GM23338 (cell line): ENCODE measurements at regions not wholly inside any gene's neighbourhood (a gene's known extent, or its start where the extent isn't known, plus 50 kb on each side); places are given as distances from the start of the nearest gene placed in this dataset.

Experiments used
- ATAC-seq: fragments of 200-7000 bp; cut with Tn5 transposase; 3 replicates; pipeline ENCODE4 v1.9.1; 2020
- DNase-seq: peaks from one replicate; pipeline ENCODE4 v3.0.0-alpha.2; 2015; ENCODE audit warnings: low spot score
- H2AFZ ChIP-seq: fragments of 200-600 bp; sonication (generic); 2 replicates; pipeline ENCODE4 v1.8.0; 2016; ENCODE audit warnings: antibody characterized with exemption, mild to moderate bottlenecking, moderate library complexity
- H3F3A ChIP-seq: fragments of 200-600 bp; sonication (generic); replicated peaks from 2 replicates; pipeline ENCODE4 v1.8.0; 2017; ENCODE audit warnings: antibody characterized with exemption, mixed run types, low read depth
- H3K27ac ChIP-seq: fragments of 200-600 bp; sonication (generic); 2 replicates; pipeline ENCODE4 v1.6.1; 2016; ENCODE audit warnings: low read depth
- H3K27me3 ChIP-seq: fragments of 200-600 bp; sonication (generic); 2 replicates; pipeline ENCODE4 v1.8.0; 2016; ENCODE audit warnings: mild to moderate bottlenecking, mixed run types, moderate library complexity; ENCODE audit not compliant: insufficient read depth
- H3K36me3 ChIP-seq: fragments of 200-600 bp; sonication (generic); 2 replicates; pipeline ENCODE4 v1.8.0; 2016; ENCODE audit warnings: mild to moderate bottlenecking; ENCODE audit not compliant: insufficient read depth
- H3K4me1 ChIP-seq: fragments of 200-600 bp; sonication (generic); 2 replicates; pipeline ENCODE4 v1.8.0; 2016; ENCODE audit warnings: mild to moderate bottlenecking, moderate library complexity; ENCODE audit not compliant: insufficient read depth
- H3K4me2 ChIP-seq: fragments of 200-600 bp; sonication (generic); 2 replicates; pipeline ENCODE4 v1.7.1; 2017; ENCODE audit warnings: mixed run types
- H3K4me3 ChIP-seq: fragments of 200-600 bp; sonication (generic); 2 replicates; pipeline ENCODE4 v1.6.1; 2016; ENCODE audit warnings: mixed run types
- H3K79me2 ChIP-seq: fragments of 200-600 bp; sonication (generic); replicated peaks from 2 replicates; pipeline ENCODE4 v1.8.0; 2017; ENCODE audit warnings: mild to moderate bottlenecking; ENCODE audit not compliant: insufficient read depth
- H3K9me2 ChIP-seq: fragments of 200-600 bp; sonication (generic); 2 replicates; pipeline ENCODE4 v1.8.0; 2017; ENCODE audit not compliant: insufficient read depth
- H4K20me1 ChIP-seq: fragments of 200-600 bp; sonication (generic); replicated peaks from 2 replicates; pipeline ENCODE4 v1.8.0; 2017; ENCODE audit warnings: mild to moderate bottlenecking; ENCODE audit not compliant: insufficient read depth
- H3K27ac Mint-ChIP-seq: 2 replicates; pipeline ENCODE4 v1.8.0; 2020; ENCODE audit warnings: inconsistent platforms, mild to moderate bottlenecking, moderate library complexity, mixed read lengths
- H3K27me3 Mint-ChIP-seq: 3 replicates; pipeline ENCODE4 v1.8.0; 2022; ENCODE audit warnings: low read depth, mild to moderate bottlenecking, moderate library complexity, mixed read lengths, inconsistent platforms; ENCODE audit not compliant: insufficient read depth, poor library complexity
- H3K36me3 Mint-ChIP-seq: 3 replicates; pipeline ENCODE4 v1.8.0; 2021; ENCODE audit warnings: low read depth, mild to moderate bottlenecking, inconsistent platforms, moderate library complexity, mixed read lengths
- H3K4me1 Mint-ChIP-seq: 3 replicates; pipeline ENCODE4 v1.8.0; 2020; ENCODE audit warnings: mild to moderate bottlenecking, inconsistent platforms, mixed read lengths
- H3K4me3 Mint-ChIP-seq: 3 replicates; pipeline ENCODE4 v1.8.0; 2021; ENCODE audit warnings: moderate library complexity, mild to moderate bottlenecking, inconsistent platforms, mixed read lengths
- H3K9me3 Mint-ChIP-seq: 3 replicates; pipeline ENCODE4 v1.8.0; 2020; ENCODE audit warnings: moderate library complexity, mild to moderate bottlenecking, inconsistent platforms, mixed read lengths
- CREB1 ChIP-seq: fragments of 250-450 bp; sonication (Bioruptor Pico); IDR thresholded peaks from 2 replicates; pipeline ENCODE4 v1.5.0; 2020; ENCODE audit warnings: low read depth, mild to moderate bottlenecking, moderate library complexity
- EZH2 ChIP-seq: fragments of 200-600 bp; sonication (generic); IDR thresholded peaks from one replicate; pipeline ENCODE4 v1.8.0; 2017; ENCODE audit warnings: antibody characterized with exemption, mild to moderate bottlenecking, low read depth; ENCODE audit not compliant: unreplicated experiment
- EZH2phosphoT487 ChIP-seq: fragments of 200-600 bp; sonication (generic); IDR thresholded peaks from one replicate; pipeline ENCODE4 v1.8.1; 2018; ENCODE audit warnings: antibody characterized with exemption; ENCODE audit not compliant: unreplicated experiment
- JUNB ChIP-seq: IDR thresholded peaks from one replicate; pipeline ENCODE4 v1.6.1; 2016; ENCODE audit warnings: antibody characterized with exemption; ENCODE audit not compliant: unreplicated experiment
- NANOG ChIP-seq: IDR thresholded peaks from 2 replicates; pipeline ENCODE4 v1.6.1; 2016; ENCODE audit warnings: antibody characterized with exemption, borderline replicate concordance
- POLR2AphosphoS5 ChIP-seq: IDR thresholded peaks from 2 replicates; pipeline ENCODE4 v1.6.1; 2016; ENCODE audit warnings: antibody characterized with exemption, low read depth
- STAT1 ChIP-seq: IDR thresholded peaks from one replicate; pipeline ENCODE4 v1.6.1; 2016; ENCODE audit warnings: antibody characterized with exemption; ENCODE audit not compliant: unreplicated experiment
- ZNF114 ChIP-seq: fragments of 250-450 bp; sonication (Bioruptor Pico); IDR thresholded peaks from 2 replicates; pipeline ENCODE4 v1.5.0; 2020; ENCODE audit warnings: mild to moderate bottlenecking, moderate library complexity
- ZNF331 ChIP-seq: fragments of 250-450 bp; sonication (Bioruptor Pico); IDR thresholded peaks from 2 replicates; pipeline ENCODE4 v1.5.0; 2020; ENCODE audit warnings: low read depth, mild to moderate bottlenecking, moderate library complexity
- TF ChIP-seq, protein P1 (sequence below), 2 experiments: fragments of 200-600 bp in 1 of 2; sonication (generic) in 1 of 2; conservative IDR thresholded peaks; 2 replicates each; pipeline versions ENCODE4 v1.5.1 to v1.6.1; 2016 to 2017; ENCODE audit warnings: antibody characterized with exemption in 2 of 2, low read depth in 2 of 2, mild to moderate bottlenecking in 2 of 2, moderate library complexity in 1 of 2
- TF ChIP-seq, protein P2 (sequence below): fragments of 250-450 bp; sonication (Bioruptor Pico); IDR thresholded peaks from 2 replicates; pipeline ENCODE4 v1.5.0; 2020; ENCODE audit warnings: mild to moderate bottlenecking, moderate library complexity
- TF ChIP-seq, protein P3 (sequence below): IDR thresholded peaks from 2 replicates; pipeline ENCODE4 v1.6.1; 2016; ENCODE audit warnings: antibody characterized with exemption

DNA sequence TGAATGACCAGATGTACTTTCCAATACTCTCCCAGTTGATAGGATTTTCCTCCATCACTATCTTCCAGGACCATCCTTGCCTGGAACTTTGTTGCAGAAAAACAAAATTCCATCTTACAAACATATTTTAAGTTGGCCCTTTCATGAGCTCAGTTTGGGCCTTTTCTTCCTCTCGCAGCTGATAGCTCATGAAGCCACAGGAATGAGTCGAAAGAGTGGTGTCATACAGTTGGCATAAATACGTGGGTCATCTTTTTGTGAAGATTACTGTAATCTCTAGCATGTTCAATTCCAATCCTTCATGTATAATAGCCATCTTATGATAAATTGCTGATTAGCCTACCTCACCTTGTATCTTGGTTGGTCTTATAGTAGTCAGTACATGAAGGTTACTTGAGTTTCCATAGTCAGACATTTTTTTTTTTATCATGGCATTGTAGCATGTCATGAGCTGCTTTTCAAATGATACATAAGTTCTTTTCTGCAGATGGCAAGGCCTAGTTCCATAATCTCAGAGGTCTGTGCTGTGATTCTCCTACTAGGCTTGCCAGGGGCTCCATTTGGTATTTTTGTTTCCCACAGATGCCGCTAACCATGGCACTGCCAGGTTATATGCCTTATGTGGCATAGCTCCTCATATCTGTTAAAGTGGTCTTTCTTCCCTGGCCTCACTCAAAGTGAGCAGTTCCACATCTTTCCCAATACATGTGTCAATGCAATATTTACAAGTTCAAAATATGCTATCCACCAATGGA lies 380.6 kb upstream of the DCN start (continued):
- TF ChIP-seq, protein P1, sequence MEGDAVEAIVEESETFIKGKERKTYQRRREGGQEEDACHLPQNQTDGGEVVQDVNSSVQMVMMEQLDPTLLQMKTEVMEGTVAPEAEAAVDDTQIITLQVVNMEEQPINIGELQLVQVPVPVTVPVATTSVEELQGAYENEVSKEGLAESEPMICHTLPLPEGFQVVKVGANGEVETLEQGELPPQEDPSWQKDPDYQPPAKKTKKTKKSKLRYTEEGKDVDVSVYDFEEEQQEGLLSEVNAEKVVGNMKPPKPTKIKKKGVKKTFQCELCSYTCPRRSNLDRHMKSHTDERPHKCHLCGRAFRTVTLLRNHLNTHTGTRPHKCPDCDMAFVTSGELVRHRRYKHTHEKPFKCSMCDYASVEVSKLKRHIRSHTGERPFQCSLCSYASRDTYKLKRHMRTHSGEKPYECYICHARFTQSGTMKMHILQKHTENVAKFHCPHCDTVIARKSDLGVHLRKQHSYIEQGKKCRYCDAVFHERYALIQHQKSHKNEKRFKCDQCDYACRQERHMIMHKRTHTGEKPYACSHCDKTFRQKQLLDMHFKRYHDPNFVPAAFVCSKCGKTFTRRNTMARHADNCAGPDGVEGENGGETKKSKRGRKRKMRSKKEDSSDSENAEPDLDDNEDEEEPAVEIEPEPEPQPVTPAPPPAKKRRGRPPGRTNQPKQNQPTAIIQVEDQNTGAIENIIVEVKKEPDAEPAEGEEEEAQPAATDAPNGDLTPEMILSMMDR (conservative IDR thresholded peaks at IDR 0.05; ENCODE audit: low read depth in 2 of 2) = no peak
- TF ChIP-seq POLR2AphosphoS5 = no peak
- no peak for TF ChIP-seq NANOG
- no peak for TF ChIP-seq EZH2phosphoT487
- no peak for TF ChIP-seq STAT1
- no peak for TF ChIP-seq CREB1 (CRISPR knock-in tag)
- TF ChIP-seq, protein P2, sequence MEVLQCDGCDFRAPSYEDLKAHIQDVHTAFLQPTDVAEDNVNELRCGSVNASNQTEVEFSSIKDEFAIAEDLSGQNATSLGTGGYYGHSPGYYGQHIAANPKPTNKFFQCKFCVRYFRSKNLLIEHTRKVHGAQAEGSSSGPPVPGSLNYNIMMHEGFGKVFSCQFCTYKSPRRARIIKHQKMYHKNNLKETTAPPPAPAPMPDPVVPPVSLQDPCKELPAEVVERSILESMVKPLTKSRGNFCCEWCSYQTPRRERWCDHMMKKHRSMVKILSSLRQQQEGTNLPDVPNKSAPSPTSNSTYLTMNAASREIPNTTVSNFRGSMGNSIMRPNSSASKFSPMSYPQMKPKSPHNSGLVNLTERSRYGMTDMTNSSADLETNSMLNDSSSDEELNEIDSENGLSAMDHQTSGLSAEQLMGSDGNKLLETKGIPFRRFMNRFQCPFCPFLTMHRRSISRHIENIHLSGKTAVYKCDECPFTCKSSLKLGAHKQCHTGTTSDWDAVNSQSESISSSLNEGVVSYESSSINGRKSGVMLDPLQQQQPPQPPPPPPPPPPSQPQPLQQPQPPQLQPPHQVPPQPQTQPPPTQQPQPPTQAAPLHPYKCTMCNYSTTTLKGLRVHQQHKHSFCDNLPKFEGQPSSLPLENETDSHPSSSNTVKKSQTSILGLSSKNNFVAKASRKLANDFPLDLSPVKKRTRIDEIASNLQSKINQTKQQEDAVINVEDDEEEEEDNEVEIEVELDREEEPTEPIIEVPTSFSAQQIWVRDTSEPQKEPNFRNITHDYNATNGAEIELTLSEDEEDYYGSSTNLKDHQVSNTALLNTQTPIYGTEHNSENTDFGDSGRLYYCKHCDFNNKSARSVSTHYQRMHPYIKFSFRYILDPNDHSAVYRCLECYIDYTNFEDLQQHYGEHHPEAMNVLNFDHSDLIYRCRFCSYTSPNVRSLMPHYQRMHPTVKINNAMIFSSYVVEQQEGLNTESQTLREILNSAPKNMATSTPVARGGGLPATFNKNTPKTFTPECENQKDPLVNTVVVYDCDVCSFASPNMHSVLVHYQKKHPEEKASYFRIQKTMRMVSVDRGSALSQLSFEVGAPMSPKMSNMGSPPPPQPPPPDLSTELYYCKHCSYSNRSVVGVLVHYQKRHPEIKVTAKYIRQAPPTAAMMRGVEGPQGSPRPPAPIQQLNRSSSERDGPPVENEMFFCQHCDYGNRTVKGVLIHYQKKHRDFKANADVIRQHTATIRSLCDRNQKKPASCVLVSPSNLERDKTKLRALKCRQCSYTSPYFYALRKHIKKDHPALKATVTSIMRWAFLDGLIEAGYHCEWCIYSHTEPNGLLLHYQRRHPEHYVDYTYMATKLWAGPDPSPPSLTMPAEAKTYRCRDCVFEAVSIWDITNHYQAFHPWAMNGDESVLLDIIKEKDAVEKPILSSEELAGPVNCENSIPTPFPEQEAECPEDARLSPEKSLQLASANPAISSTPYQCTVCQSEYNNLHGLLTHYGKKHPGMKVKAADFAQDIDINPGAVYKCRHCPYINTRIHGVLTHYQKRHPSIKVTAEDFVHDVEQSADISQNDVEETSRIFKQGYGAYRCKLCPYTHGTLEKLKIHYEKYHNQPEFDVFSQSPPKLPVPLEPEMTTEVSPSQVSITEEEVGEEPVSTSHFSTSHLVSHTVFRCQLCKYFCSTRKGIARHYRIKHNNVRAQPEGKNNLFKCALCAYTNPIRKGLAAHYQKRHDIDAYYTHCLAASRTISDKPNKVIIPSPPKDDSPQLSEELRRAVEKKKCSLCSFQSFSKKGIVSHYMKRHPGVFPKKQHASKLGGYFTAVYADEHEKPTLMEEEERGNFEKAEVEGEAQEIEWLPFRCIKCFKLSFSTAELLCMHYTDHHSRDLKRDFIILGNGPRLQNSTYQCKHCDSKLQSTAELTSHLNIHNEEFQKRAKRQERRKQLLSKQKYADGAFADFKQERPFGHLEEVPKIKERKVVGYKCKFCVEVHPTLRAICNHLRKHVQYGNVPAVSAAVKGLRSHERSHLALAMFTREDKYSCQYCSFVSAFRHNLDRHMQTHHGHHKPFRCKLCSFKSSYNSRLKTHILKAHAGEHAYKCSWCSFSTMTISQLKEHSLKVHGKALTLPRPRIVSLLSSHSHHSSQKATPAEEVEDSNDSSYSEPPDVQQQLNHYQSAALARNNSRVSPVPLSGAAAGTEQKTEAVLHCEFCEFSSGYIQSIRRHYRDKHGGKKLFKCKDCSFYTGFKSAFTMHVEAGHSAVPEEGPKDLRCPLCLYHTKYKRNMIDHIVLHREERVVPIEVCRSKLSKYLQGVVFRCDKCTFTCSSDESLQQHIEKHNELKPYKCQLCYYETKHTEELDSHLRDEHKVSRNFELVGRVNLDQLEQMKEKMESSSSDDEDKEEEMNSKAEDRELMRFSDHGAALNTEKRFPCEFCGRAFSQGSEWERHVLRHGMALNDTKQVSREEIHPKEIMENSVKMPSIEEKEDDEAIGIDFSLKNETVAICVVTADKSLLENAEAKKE (CRISPR knock-in tag) = no peak

DNA sequence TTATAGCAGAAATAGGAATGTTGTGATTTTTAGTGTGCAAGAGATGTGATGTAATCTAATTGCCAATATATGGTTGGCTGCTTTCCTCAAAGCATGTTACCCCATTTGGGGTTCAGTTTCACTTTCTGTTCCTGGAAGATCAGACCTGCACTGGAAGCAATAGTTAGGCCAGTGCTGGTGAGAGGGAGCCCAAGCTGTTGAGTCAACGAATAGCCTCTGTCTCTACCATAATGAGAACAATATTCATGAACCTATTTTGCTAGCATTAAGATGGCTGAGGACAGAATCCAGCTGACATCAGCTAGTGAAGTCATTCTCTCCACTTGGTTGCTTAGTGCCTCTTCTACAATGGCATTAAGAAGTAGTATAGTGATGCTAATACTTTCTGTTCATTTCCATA lies 379.9 kb upstream of the DCN start:
- H2AFZ ChIP-seq = no peak overlapping the region
- no peak for DNase-seq
- Mint-ChIP-seq H3K4me3 (no peak overlapping the region), H3K9me3 (no peaks in the 10 kb centered on the region; the same call in 2 of the 3 replicates), H3K27me3 (no peaks in the 10 kb centered on the region), H3K4me1 (peaks cover 9% of the 10 kb centered on the region; the same call in 2 of the 3 replicates), H3K36me3 (no peaks in the 10 kb centered on the region), H3K27ac (no peak overlapping the region)
- H3K36me3 ChIP-seq = no peaks in the 10 kb centered on the region
- ATAC-seq = no peak
- no peaks in the 10 kb centered on the region for H3K4me1 ChIP-seq
- no peak overlapping the region for H3K27ac ChIP-seq
- H3F3A ChIP-seq = no peaks in the 10 kb centered on the region
- no peak overlapping the region for H3K4me2 ChIP-seq
- H3K4me3 ChIP-seq = no peak overlapping the region
- no peaks in the 10 kb centered on the region for H3K79me2 ChIP-seq
- 0 out of 2 replicates have a peak, but pooled peaks cover 6% of the 10 kb centered on the region for H3K9me2 ChIP-seq
- H4K20me1 ChIP-seq = no peaks in the 10 kb centered on the region
- no peaks in the 10 kb centered on the region for H3K27me3 ChIP-seq
- TF ChIP-seq, protein P3, sequence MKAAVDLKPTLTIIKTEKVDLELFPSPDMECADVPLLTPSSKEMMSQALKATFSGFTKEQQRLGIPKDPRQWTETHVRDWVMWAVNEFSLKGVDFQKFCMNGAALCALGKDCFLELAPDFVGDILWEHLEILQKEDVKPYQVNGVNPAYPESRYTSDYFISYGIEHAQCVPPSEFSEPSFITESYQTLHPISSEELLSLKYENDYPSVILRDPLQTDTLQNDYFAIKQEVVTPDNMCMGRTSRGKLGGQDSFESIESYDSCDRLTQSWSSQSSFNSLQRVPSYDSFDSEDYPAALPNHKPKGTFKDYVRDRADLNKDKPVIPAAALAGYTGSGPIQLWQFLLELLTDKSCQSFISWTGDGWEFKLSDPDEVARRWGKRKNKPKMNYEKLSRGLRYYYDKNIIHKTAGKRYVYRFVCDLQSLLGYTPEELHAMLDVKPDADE = no peak
- no peak for TF ChIP-seq ZNF331 (CRISPR knock-in tag)
- TF ChIP-seq JUNB = no peak
- TF ChIP-seq, protein P1 (conservative IDR thresholded peaks at IDR 0.05; ENCODE audit: low read depth in 2 of 2) = no peak
- TF ChIP-seq NANOG = no peak
- no peak for TF ChIP-seq EZH2
- no peak for TF ChIP-seq ZNF114 (CRISPR knock-in tag)
- no peak for TF ChIP-seq STAT1
